ENCODE measurements at regions not wholly inside any gene's neighbourhood (a gene's known extent, or its start where the extent isn't known, plus 50 kb on each side); places are given as distances from the start of the nearest gene placed in this dataset. TPM values are rescaled to one million over a fixed set of nuclear protein-coding genes. Genes with fewer than 3 reads are reported as not detected.
A peak's percentile ranks its signal among the peaks of the same experiment; 100 is the strongest.

DNA sequence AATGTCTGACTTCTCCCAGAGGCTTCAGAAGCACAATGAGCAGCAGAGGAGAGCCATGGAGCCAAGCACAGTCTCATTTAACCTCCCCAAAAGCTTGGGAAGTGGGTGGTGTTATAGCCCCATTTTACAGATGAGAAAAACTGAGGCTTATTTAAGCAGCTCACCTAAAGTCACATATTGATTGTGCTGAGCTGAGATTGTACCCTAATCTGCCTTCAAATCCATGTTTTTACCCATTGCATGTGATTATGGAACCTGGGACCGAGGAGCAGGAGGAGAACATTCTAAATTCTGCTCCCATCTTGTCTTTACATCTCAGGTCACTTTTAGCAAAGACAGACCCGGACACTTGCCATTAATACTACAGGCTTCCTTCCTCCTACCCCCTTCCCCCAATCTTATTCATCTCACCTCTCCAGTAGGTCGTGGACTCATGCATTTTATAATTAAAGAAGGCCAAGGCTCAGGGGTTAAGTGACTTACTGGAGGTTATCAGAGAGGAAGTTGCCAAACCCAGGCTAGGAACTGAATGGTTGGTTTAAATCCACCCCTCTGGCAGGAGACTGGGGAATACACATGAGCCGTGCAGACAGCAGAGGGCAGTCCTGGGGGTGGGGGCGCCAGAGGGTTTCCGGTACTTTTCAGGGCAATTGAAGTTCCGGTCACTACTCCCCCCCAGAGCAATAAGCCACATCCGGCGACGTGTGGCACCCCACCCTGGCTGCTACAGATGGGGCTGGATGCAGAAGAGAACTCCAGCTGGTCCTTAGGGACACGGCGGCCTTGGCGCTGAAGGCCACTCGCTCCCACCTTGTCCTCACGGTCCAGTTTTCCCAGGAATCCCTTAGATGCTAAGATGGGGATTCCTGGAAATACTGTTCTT, 51.0 kb upstream of the IL17B start:
- intact Hi-C loops (cut with micrococcal nuclease), result no loop called here
- POLR2A ChIA-PET, result no interaction called here

More for the DNA sequence above, 51.0 kb upstream of the IL17B start:
- no peak overlapping the region for H3K4me3 ChIP-seq (ENCODE audit: low read length)
- H3K27ac Mint-ChIP-seq, result no peak overlapping the region
- no peaks in the 10 kb centered on the region for H3K36me3 Mint-ChIP-seq
- H3K27ac ChIP-seq (ENCODE audit: low read depth, low read length), result no peak overlapping the region
- H3K27me3 Mint-ChIP-seq, result peaks cover 0 to 4% (median 0%) of the 10 kb centered on the region in 5 donors
- CTCF ChIA-PET, result interaction anchor here (0.6 to 1.4 kb wide), 4 partner anchors 10 to 121 kb away, joined by 3 to 4 read pairs (median 3); partner anchors contain the start of gene CSNK1A1
- H3K27me3 ChIP-seq (ENCODE audit: control insufficient read depth in 2 of 2, insufficient read depth in 2 of 2, low read length in 2 of 2), result no peaks in the 10 kb centered on the region
- DNase-seq (no peak), ATAC-seq (peak; percentile 55)
- H3K4me3 Mint-ChIP-seq, result no peak overlapping the region
- peaks cover 0 to 15% (median 8%) of the 10 kb centered on the region in 7 donors for H3K4me1 Mint-ChIP-seq
- H3K9me3 Mint-ChIP-seq, result no peaks in the 10 kb centered on the region
- H3K9me3 ChIP-seq (ENCODE audit: control insufficient read depth in 2 of 3, low read length in 3 of 3), result no peaks in the 10 kb centered on the region
- peaks cover 0 to 6% of the 10 kb centered on the region in 2 donors for H3K4me1 ChIP-seq (ENCODE audit: control insufficient read depth in 2 of 2, insufficient read depth in 2 of 2, low read length in 2 of 2)
- H3K36me3 ChIP-seq (ENCODE audit: control insufficient read depth in 2 of 3, insufficient read depth in 3 of 3, low read length in 3 of 3), result no peaks in the 10 kb centered on the region

Small RNA genes lying in the stretch of these regions (microRNA-seq; reads per million reads assigned to microRNA genes)
- gene MIR145 (ENCODE audit: borderline microRNAs expressed), result not detected

Data from naive thymus-derived CD4-positive, alpha-beta T cell (primary cell).